ENCODE measurements at regions not wholly inside any gene's neighbourhood (a gene's known extent, or its start where the extent isn't known, plus 50 kb on each side); places are given as distances from the start of the nearest gene placed in this dataset.

- H3K4me3 ChIP-seq (ENCODE audit: low read depth, low read length): no peak overlapping the region
- no peak for TF ChIP-seq MYC (IDR thresholded peaks at IDR 0.05; ENCODE audit: low read depth, low read length)
- TF ChIP-seq POLR2A (IDR thresholded peaks at IDR 0.05; ENCODE audit: extremely low read depth, insufficient read length): no peak
- TF ChIP-seq CTCF (IDR thresholded peaks at IDR 0.05; ENCODE audit: low read depth, low read length): no peak
- no peak for TF ChIP-seq MAX (IDR thresholded peaks at IDR 0.05; ENCODE audit: low read depth, low read length)
- no peak for DNase-seq (ENCODE audit: low read depth)
Measured at GRCh38 chr7:18440934-18441333, 54.6 kb upstream of the HDAC9 start.

- TF ChIP-seq POLR2A (IDR thresholded peaks at IDR 0.05; ENCODE audit: extremely low read depth, insufficient read length) (no peak), CTCF (IDR thresholded peaks at IDR 0.05; ENCODE audit: low read depth, low read length) (no peak), MAX (IDR thresholded peaks at IDR 0.05; ENCODE audit: low read depth, low read length) (no peak), MYC (IDR thresholded peaks at IDR 0.05; ENCODE audit: low read depth, low read length) (no peak)
- no peak overlapping the region for H3K4me3 ChIP-seq (ENCODE audit: low read depth, low read length)
- no peak for DNase-seq (ENCODE audit: low read depth)
Measured at GRCh38 chr7:18444826-18445225, 50.7 kb upstream of the HDAC9 start.

GRCh38 chr7:18445483-18445882 lies 50.1 kb upstream of the HDAC9 start:
- no peak for DNase-seq (ENCODE audit: low read depth)
- TF ChIP-seq MYC (IDR thresholded peaks at IDR 0.05; ENCODE audit: low read depth, low read length): no peak
- no peak for TF ChIP-seq CTCF (IDR thresholded peaks at IDR 0.05; ENCODE audit: low read depth, low read length)
- TF ChIP-seq POLR2A (IDR thresholded peaks at IDR 0.05; ENCODE audit: extremely low read depth, insufficient read length): no peak
- no peak for TF ChIP-seq MAX (IDR thresholded peaks at IDR 0.05; ENCODE audit: low read depth, low read length)
- no peak overlapping the region for H3K4me3 ChIP-seq (ENCODE audit: low read depth, low read length)

Measured in NB4 (cell line).